Mucosa of descending colon (tissue), 3 donors: ENCODE measurements at regions not wholly inside any gene's neighbourhood (a gene's known extent, or its start where the extent isn't known, plus 50 kb on each side); places are given as distances from the start of the nearest gene placed in this dataset.
A peak's percentile ranks its signal among the peaks of the same experiment; 100 is the strongest.

Experiments
- ATAC-seq: fragments of 200-7000 bp; cut with Tn5 transposase; one replicate; pipeline ENCODE4 v1.9.1; 2020; ENCODE audit warnings: mild to moderate bottlenecking, moderate library complexity
- DNase-seq, 3 donors: peaks; one replicate each; pipeline ENCODE4 v3.0.0-alpha.2; 2020
- H3K36me3 ChIP-seq: fragments of 200-600 bp; one replicate; pipeline ENCODE4 v1.8.0; 2021; ENCODE audit warnings: low read depth, mild to moderate bottlenecking
- H3K4me1 ChIP-seq: fragments of 200-600 bp; one replicate; pipeline ENCODE4 v1.8.0; 2021; ENCODE audit warnings: low read depth, mild to moderate bottlenecking
- H3K4me3 ChIP-seq: fragments of 200-600 bp; one replicate; pipeline ENCODE4 v1.8.0; 2021; ENCODE audit warnings: mild to moderate bottlenecking
- H3K9me3 ChIP-seq: fragments of 200-600 bp; one replicate; pipeline ENCODE4 v1.8.0; 2021; ENCODE audit warnings: mild to moderate bottlenecking
- CTCF ChIP-seq: fragments of 200-600 bp; IDR thresholded peaks from one replicate; pipeline ENCODE4 v1.8.0; 2022; ENCODE audit warnings: antibody characterized with exemption, mild to moderate bottlenecking
- intact Hi-C, 2 donors: fragments of 100-400 bp; cut with DNase I in 1 of 2; cut with micrococcal nuclease in 1 of 2; formaldehyde crosslinking; loops; one replicate each; pipeline versions ENCODE4 v1.11.0 to v1.11.1; 2022; cut with DNase I, micrococcal nuclease
- donor health status: DM: no; HTN: no; CAD: no; lungs with moderate emphysema.
- donor health status: DM: no; HTN: no; CAD: no.
- donor health status: DM: no; HTN: yes; CAD: no.

- Histone ChIP-seq H3K4me1 (no peaks in the 10 kb centered on the region), H3K9me3 (no peaks in the 10 kb centered on the region), H3K4me3 (no peak overlapping the region), H3K36me3 (no peaks in the 10 kb centered on the region)
- intact Hi-C loops, result no loop called here
- ATAC-seq (no peak), DNase-seq (no peak)
- TF ChIP-seq CTCF, result no peak
These were observed 290.5 kb upstream of the RASA1 start for GRCh38 chr5:86977190-86977589.

- no peaks in the 10 kb centered on the region for H3K4me1 ChIP-seq
- DNase-seq (no peak), ATAC-seq (no peak)
- no peak for TF ChIP-seq CTCF
- H3K36me3 ChIP-seq, result no peaks in the 10 kb centered on the region
- intact Hi-C loops, result no loop called here
- no peak overlapping the region for H3K4me3 ChIP-seq
- H3K9me3 ChIP-seq, result no peaks in the 10 kb centered on the region
These were observed 289.9 kb upstream of the RASA1 start for GRCh38 chr5:86977808-86978207.

- ATAC-seq (peak; percentile 56), DNase-seq (no peak)
- Histone ChIP-seq H3K4me1 (no peaks in the 10 kb centered on the region), H3K36me3 (no peaks in the 10 kb centered on the region), H3K9me3 (no peaks in the 10 kb centered on the region), H3K4me3 (no peak overlapping the region)
- TF ChIP-seq CTCF, result no peak
- intact Hi-C loops, result no loop called here
These were observed 287.8 kb upstream of the RASA1 start for GRCh38 chr5:86979811-86980411.

- H3K4me3 ChIP-seq, result no peak overlapping the region
- H3K36me3 ChIP-seq, result no peaks in the 10 kb centered on the region
- TF ChIP-seq CTCF, result no peak
- ATAC-seq (no peak), DNase-seq (no peak)
- intact Hi-C loops, result no loop called here
- H3K4me1 ChIP-seq, result no peaks in the 10 kb centered on the region
- no peaks in the 10 kb centered on the region for H3K9me3 ChIP-seq
These were observed 285.8 kb upstream of the RASA1 start for GRCh38 chr5:86981898-86982297.

GRCh38 chr5:86983208-86983607 lies 284.5 kb upstream of the RASA1 start:
- H3K4me3 ChIP-seq, result no peak overlapping the region
- ATAC-seq (no peak), DNase-seq (no peak)
- TF ChIP-seq CTCF, result no peak
- H3K4me1 ChIP-seq, result no peaks in the 10 kb centered on the region
- no peaks in the 10 kb centered on the region for H3K36me3 ChIP-seq
- H3K9me3 ChIP-seq, result no peaks in the 10 kb centered on the region
- intact Hi-C loops, result no loop called here

- Histone ChIP-seq H3K4me3 (no peak overlapping the region), H3K36me3 (no peaks in the 10 kb centered on the region), H3K9me3 (no peaks in the 10 kb centered on the region), H3K4me1 (no peaks in the 10 kb centered on the region)
- DNase-seq (no peak), ATAC-seq (no peak)
- no peak for TF ChIP-seq CTCF
- intact Hi-C loops, result no loop called here
These were observed 280.8 kb upstream of the RASA1 start for GRCh38 chr5:86986837-86987236.
